Uterus (tissue), 3 donors: ENCODE measurements at regions not wholly inside any gene's neighbourhood (a gene's known extent, or its start where the extent isn't known, plus 50 kb on each side); places are given as distances from the start of the nearest gene placed in this dataset.

Experiments
- DNase-seq, 2 donors: peaks; one replicate each; pipeline ENCODE4 v3.0.0-alpha.2; 2019 to 2020
- H3K27ac ChIP-seq, 2 donors: fragments of 200-600 bp; sonication (generic); 1 replicate in 1 of 2; 2 replicates in 1 of 2; pipeline ENCODE4 v1.5.1; 2016 to 2018
- H3K27me3 ChIP-seq, 2 donors: fragments of 200-600 bp; sonication (generic); one replicate each; pipeline ENCODE4 v1.5.1; 2018 to 2019; ENCODE audit warnings: control low read depth in 1 of 2
- H3K36me3 ChIP-seq, 2 donors: fragments of 200-600 bp; sonication (generic); one replicate each; pipeline ENCODE4 v1.5.1; 2019; ENCODE audit warnings: control low read depth in 1 of 2
- H3K4me1 ChIP-seq, 2 donors: fragments of 200-600 bp; sonication (generic); one replicate each; pipeline ENCODE4 v1.5.1; 2018 to 2019; ENCODE audit warnings: control low read depth in 1 of 2
- H3K4me3 ChIP-seq, 2 donors: fragments of 200-600 bp; sonication (generic); 1 replicate in 1 of 2; 2 replicates in 1 of 2; pipeline ENCODE4 v1.5.1; 2018 to 2019; ENCODE audit warnings: mild to moderate bottlenecking in 1 of 2
- H3K9me3 ChIP-seq, 2 donors: fragments of 200-600 bp; sonication (generic); one replicate each; pipeline ENCODE4 v1.5.1; 2019; ENCODE audit warnings: control low read depth in 1 of 2
- POLR2A ChIP-seq, 2 donors: fragments of 450-650 bp; IDR thresholded peaks; one replicate each; pipeline ENCODE4 v1.6.1; 2016; ENCODE audit warnings: antibody characterized with exemption in 2 of 2, mild to moderate bottlenecking in 1 of 2, moderate library complexity in 1 of 2
- intact Hi-C: fragments of 100-400 bp; cut with DNase I; formaldehyde crosslinking; loops from one replicate; pipeline ENCODE4 v1.15.1; 2023; ENCODE audit warnings: low total_unique reads
- TF ChIP-seq, protein P1 (sequence below), 4 experiments: fragments of 200-600 bp in 2 of 4; fragments of 450-650 bp in 2 of 4; sonication (generic) in 2 of 4; IDR thresholded peaks; one replicate each; pipeline ENCODE4 v1.5.1; 2016 to 2019; ENCODE audit warnings: antibody characterized with exemption in 4 of 4, mild to moderate bottlenecking in 2 of 4, moderate library complexity in 1 of 4
- donor health status: DM: yes; HTN: yes; CAD: no.

DNA sequence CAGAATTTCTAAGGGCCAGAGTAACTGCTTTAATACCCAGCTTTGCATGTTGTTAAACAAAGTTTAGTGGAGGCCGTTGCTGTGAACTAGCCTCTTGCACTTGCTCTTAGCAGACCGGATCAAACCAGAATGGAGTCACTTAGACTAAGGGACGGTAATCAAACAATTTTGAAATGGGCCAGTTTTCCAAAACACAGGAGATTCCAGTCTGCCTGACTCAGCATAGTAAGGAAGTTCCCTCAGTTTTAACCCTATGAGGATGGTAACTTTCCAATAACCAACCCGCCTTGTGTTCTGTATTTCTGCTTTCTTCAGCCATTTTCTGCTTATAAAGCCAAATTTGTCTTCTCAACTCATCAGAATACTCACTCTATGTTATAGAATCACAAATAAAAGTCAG, 77.2 kb upstream of the WDR72 start:
- intact Hi-C loops: no loop called here
- no peaks in the 10 kb centered on the region for H3K9me3 ChIP-seq
- no peak overlapping the region for H3K4me3 ChIP-seq
- H3K4me1 ChIP-seq: no peaks in the 10 kb centered on the region
- H3K36me3 ChIP-seq: no peaks in the 10 kb centered on the region
- no peak for TF ChIP-seq POLR2A (IDR thresholded peaks at IDR 0.05)
- TF ChIP-seq, protein P1, sequence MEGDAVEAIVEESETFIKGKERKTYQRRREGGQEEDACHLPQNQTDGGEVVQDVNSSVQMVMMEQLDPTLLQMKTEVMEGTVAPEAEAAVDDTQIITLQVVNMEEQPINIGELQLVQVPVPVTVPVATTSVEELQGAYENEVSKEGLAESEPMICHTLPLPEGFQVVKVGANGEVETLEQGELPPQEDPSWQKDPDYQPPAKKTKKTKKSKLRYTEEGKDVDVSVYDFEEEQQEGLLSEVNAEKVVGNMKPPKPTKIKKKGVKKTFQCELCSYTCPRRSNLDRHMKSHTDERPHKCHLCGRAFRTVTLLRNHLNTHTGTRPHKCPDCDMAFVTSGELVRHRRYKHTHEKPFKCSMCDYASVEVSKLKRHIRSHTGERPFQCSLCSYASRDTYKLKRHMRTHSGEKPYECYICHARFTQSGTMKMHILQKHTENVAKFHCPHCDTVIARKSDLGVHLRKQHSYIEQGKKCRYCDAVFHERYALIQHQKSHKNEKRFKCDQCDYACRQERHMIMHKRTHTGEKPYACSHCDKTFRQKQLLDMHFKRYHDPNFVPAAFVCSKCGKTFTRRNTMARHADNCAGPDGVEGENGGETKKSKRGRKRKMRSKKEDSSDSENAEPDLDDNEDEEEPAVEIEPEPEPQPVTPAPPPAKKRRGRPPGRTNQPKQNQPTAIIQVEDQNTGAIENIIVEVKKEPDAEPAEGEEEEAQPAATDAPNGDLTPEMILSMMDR (IDR thresholded peaks at IDR 0.05): no peak
- no peaks in the 10 kb centered on the region for H3K27me3 ChIP-seq
- H3K27ac ChIP-seq: no peak overlapping the region
- no peak for DNase-seq

GRCh38 chr15:53835309-53835708, 75.8 kb upstream of the WDR72 start:
- Histone ChIP-seq H3K27me3 (no peaks in the 10 kb centered on the region), H3K4me1 (no peaks in the 10 kb centered on the region), H3K4me3 (no peak overlapping the region), H3K9me3 (no peaks in the 10 kb centered on the region), H3K27ac (no peak overlapping the region), H3K36me3 (no peaks in the 10 kb centered on the region)
- DNase-seq: no peak
- intact Hi-C loops: no loop called here
- TF ChIP-seq, protein P1 (IDR thresholded peaks at IDR 0.05): no peak
- TF ChIP-seq POLR2A (IDR thresholded peaks at IDR 0.05): no peak

GRCh38 chr15:53834214-53834613, 74.8 kb upstream of the WDR72 start:
- TF ChIP-seq, protein P1 (IDR thresholded peaks at IDR 0.05): no peak
- TF ChIP-seq POLR2A (IDR thresholded peaks at IDR 0.05): no peak
- H3K4me1 ChIP-seq: no peaks in the 10 kb centered on the region
- intact Hi-C loops: no loop called here
- H3K27ac ChIP-seq: no peak overlapping the region
- no peak overlapping the region for H3K4me3 ChIP-seq
- no peaks in the 10 kb centered on the region for H3K36me3 ChIP-seq
- H3K9me3 ChIP-seq: no peaks in the 10 kb centered on the region
- H3K27me3 ChIP-seq: no peaks in the 10 kb centered on the region
- no peak for DNase-seq

DNA sequence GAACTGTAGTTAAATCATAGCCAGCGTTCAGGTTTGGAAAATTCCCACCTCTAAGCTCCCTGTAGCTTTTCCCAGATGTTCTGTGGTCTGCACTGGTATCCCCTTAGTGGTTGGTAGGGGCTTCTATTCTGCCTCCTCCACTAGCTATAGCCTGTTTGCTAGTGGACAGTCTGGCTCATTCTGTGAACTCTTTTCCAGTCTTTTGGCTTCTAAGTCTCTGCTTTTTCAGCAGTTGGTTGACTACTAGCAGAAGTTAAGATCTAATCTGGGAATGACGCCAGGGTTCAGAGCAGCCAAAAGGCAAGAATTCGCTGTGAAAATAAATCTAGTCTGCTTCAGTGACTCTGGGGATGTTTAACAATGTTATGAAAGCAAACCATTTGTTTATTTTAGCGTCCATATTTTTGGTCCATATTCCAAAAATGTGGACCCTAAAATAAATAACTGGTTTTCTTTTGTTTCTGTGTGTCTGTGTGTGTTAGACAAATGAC, 73.7 kb upstream of the WDR72 start:
- H3K4me1 ChIP-seq: no peaks in the 10 kb centered on the region
- no peaks in the 10 kb centered on the region for H3K9me3 ChIP-seq
- peak; percentile 15 to 29 for DNase-seq
- no peak overlapping the region for H3K4me3 ChIP-seq
- TF ChIP-seq POLR2A (IDR thresholded peaks at IDR 0.05): no peak
- TF ChIP-seq, protein P1 (IDR thresholded peaks at IDR 0.05): no peak
- H3K27ac ChIP-seq: no peak overlapping the region
- H3K36me3 ChIP-seq: no peaks in the 10 kb centered on the region
- intact Hi-C loops: no loop called here
- no peaks in the 10 kb centered on the region for H3K27me3 ChIP-seq

DNA sequence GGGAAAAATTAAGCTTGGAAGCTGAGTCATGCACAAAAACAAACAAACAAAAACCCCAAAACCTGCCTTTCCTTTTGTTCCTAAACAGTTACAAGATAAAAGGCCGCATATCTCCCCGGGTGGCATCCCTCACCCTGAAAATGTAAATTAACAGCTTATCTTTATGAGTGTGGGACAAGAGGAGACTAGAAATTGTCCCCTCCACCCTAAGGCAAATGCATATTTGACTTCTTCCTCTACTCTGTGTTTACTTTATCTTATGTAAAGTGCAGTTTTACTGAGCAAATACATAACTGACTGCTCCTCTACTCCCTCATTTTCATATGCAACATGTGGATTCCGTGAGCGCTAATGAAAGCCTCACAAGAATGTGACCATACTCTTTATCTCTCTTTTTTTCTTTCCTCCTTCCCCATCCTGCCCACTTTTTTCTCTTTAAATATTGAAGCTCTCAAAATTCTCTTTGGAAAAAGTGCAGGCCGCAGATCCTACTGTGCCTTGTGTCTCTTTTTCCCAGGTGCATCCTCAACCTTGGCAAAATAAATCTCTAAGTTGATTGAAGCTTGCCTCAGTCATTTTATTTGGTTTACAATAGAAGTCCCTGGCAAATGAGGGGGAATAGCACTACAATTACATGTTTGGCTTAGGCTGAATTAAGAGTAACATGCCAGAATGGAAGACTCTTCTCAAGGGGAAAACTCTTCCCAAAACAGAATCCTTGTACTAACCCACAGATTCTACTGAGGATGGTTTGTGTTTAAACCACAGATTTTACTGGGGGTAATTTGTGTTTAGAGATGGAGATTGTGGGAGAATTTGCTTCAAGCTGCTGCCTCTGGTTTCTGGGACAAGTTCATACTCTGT, 72.7 kb upstream of the WDR72 start:
- Histone ChIP-seq H3K4me3 (no peak overlapping the region), H3K27ac (no peak overlapping the region), H3K9me3 (no peaks in the 10 kb centered on the region), H3K27me3 (no peaks in the 10 kb centered on the region), H3K4me1 (no peaks in the 10 kb centered on the region), H3K36me3 (no peaks in the 10 kb centered on the region)
- intact Hi-C loops: no loop called here
- TF ChIP-seq, protein P1 (IDR thresholded peaks at IDR 0.05): no peak
- no peak for TF ChIP-seq POLR2A (IDR thresholded peaks at IDR 0.05)
- DNase-seq: no peak
